Liver (tissue), 8 donors: ENCODE measurements at regions not wholly inside any gene's neighbourhood (a gene's known extent, or its start where the extent isn't known, plus 50 kb on each side); places are given as distances from the start of the nearest gene placed in this dataset.

Experiments used
- DNase-seq: peaks from one replicate; pipeline ENCODE4 v3.0.0-alpha.2; 2017; ENCODE audit warnings: low spot score
- H3K27ac ChIP-seq, 2 donors: one replicate each; pipeline ENCODE4 v1.7.0; 2013; ENCODE audit warnings: inconsistent platforms in 2 of 2, low read length in 2 of 2, control low read depth in 1 of 2, low read depth in 1 of 2, mild to moderate bottlenecking in 1 of 2
- H3K27me3 ChIP-seq, 4 donors: one replicate each; pipeline versions ENCODE4 v1.6.1 to v1.7.0; 2013; ENCODE audit warnings: low read length in 3 of 4, inconsistent platforms in 1 of 4, mild to moderate bottlenecking in 1 of 4, moderate library complexity in 1 of 4; ENCODE audit not compliant: control insufficient read depth in 4 of 4, insufficient read depth in 4 of 4
- H3K36me3 ChIP-seq, 4 donors: one replicate each; pipeline versions ENCODE4 v1.6.1 to v1.7.0; 2013; ENCODE audit warnings: low read length in 3 of 4, mild to moderate bottlenecking in 3 of 4, low read depth in 1 of 4, moderate library complexity in 1 of 4; ENCODE audit not compliant: control insufficient read depth in 4 of 4, insufficient read depth in 3 of 4
- H3K4me1 ChIP-seq, 4 donors: one replicate each; pipeline versions ENCODE4 v1.6.1 to v1.7.0; 2013; ENCODE audit warnings: low read length in 3 of 4, mild to moderate bottlenecking in 3 of 4, moderate library complexity in 1 of 4; ENCODE audit not compliant: control insufficient read depth in 4 of 4, insufficient read depth in 4 of 4
- H3K4me3 ChIP-seq, 3 donors: one replicate each; pipeline versions ENCODE4 v1.6.1 to v1.7.0; 2013; ENCODE audit warnings: low read length in 3 of 3, control low read depth in 1 of 3, low read depth in 1 of 3, mild to moderate bottlenecking in 1 of 3
- H3K9ac ChIP-seq, 2 donors: one replicate each; pipeline ENCODE4 v1.7.0; 2013; ENCODE audit warnings: low read length in 2 of 2, mild to moderate bottlenecking in 2 of 2, moderate library complexity in 2 of 2, control low read depth in 1 of 2, low read depth in 1 of 2
- H3K9me3 ChIP-seq, 4 donors: one replicate each; pipeline versions ENCODE4 v1.6.1 to v1.7.0; 2013; ENCODE audit warnings: low read length in 3 of 4; ENCODE audit not compliant: control insufficient read depth in 4 of 4
- CTCF ChIP-seq: fragments of 150-350 bp; IDR thresholded peaks from 2 replicates; pipeline ENCODE4 v1.5.1; 2017; ENCODE audit warnings: improper control_type of control experiment, low read depth, low read length; ENCODE audit not compliant: missing input control
- EGR1 ChIP-seq, 2 donors: IDR thresholded peaks; 2 replicates each; pipeline ENCODE4 v1.6.1; 2016 to 2018; ENCODE audit warnings: antibody characterized with exemption in 2 of 2, low read depth in 2 of 2
- FOXA1 ChIP-seq: IDR thresholded peaks from 2 replicates; pipeline ENCODE4 v1.6.1; 2016; ENCODE audit warnings: antibody characterized with exemption
- FOXA2 ChIP-seq: IDR thresholded peaks from 2 replicates; pipeline ENCODE4 v1.6.1; 2016; ENCODE audit warnings: antibody characterized with exemption
- GABPA ChIP-seq, 2 donors: IDR thresholded peaks in 1 of 2; conservative IDR thresholded peaks in 1 of 2; 2 replicates each; pipeline ENCODE4 v1.6.1; 2016; ENCODE audit warnings: antibody characterized with exemption in 2 of 2, mild to moderate bottlenecking in 1 of 2, moderate library complexity in 1 of 2
- HNF4A ChIP-seq, 2 donors: conservative IDR thresholded peaks; 2 replicates each; pipeline ENCODE4 v1.6.1; 2016; ENCODE audit warnings: antibody characterized with exemption in 2 of 2, mild to moderate bottlenecking in 2 of 2
- HNF4G ChIP-seq: IDR thresholded peaks from 2 replicates; pipeline ENCODE4 v1.6.1; 2016; ENCODE audit warnings: antibody characterized with exemption
- JUND ChIP-seq, 2 donors: IDR thresholded peaks; 2 replicates each; pipeline ENCODE4 v1.6.1; 2016; ENCODE audit warnings: antibody characterized with exemption in 2 of 2
- NR2F2 ChIP-seq: IDR thresholded peaks from 2 replicates; pipeline ENCODE4 v1.6.1; 2016; ENCODE audit warnings: antibody characterized with exemption
- REST ChIP-seq: IDR thresholded peaks from 2 replicates; pipeline ENCODE4 v1.6.1; 2016; ENCODE audit warnings: antibody characterized with exemption, mild to moderate bottlenecking
- RXRA ChIP-seq, 2 donors: IDR thresholded peaks; 2 replicates each; pipeline ENCODE4 v1.6.1; 2017 to 2018; ENCODE audit warnings: antibody characterized with exemption in 2 of 2, mild to moderate bottlenecking in 1 of 2
- SP1 ChIP-seq: IDR thresholded peaks from 2 replicates; pipeline ENCODE4 v1.6.1; 2018; ENCODE audit warnings: antibody characterized with exemption, mild to moderate bottlenecking
- TAF1 ChIP-seq: conservative IDR thresholded peaks from 2 replicates; pipeline ENCODE4 v1.6.1; 2016; ENCODE audit warnings: antibody characterized with exemption, mild to moderate bottlenecking
- YY1 ChIP-seq: IDR thresholded peaks from 2 replicates; pipeline ENCODE4 v1.6.1; 2016; ENCODE audit warnings: antibody characterized with exemption, mild to moderate bottlenecking
- WGBS: extraction: QIAGEN DNeasy Blood & Tissue Kit; methylation state at CpG from one replicate; pipeline ENCODE4 v1.1.7; 2013; 5-methylcytosine and 5-hydroxymethylcytosine counted together
- TF ChIP-seq, protein P1 (sequence below): IDR thresholded peaks from 2 replicates; pipeline ENCODE4 v1.6.1; 2016; ENCODE audit warnings: antibody characterized with exemption
- donor health status: healthy.
- donor health status: healthy.
- donor health status: healthy.
- donor health status: healthy.
- donor health status: healthy.

DNA sequence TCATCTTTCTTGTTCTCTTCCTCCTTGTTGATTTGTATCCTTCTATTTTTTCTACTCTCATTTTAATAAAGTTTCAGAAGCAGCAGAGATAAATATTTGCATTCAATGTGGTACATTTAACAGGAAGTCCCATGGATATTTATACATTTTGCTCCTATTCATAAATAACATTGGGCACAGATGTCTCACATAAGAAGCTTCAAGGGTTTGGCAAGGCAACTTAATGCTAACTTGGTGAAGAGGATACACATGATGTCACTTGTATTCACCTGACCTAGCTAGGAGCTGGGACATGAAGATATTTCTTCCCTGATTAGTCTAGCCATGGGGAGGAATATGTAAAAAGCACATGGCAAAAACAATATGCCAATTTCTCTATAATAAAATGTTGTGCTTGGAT, 65.1 kb upstream of the DUSP10 start:
- Histone ChIP-seq H3K9me3 (no peaks in the 10 kb centered on the region), H3K4me3 (no peak overlapping the region), H3K36me3 (no peaks in the 10 kb centered on the region), H3K27ac (no peak overlapping the region), H3K27me3 (no peaks in the 10 kb centered on the region), H3K9ac (no peak overlapping the region), H3K4me1 (no peaks in the 10 kb centered on the region)
- TF ChIP-seq REST (no peak), SP1 (no peak), CTCF (no peak), FOXA1 (no peak), JUND (IDR thresholded peaks at IDR 0.05) (no peak), NR2F2 (no peak), RXRA (IDR thresholded peaks at IDR 0.05) (no peak), YY1 (no peak), EGR1 (IDR thresholded peaks at IDR 0.05; ENCODE audit: low read depth in 2 of 2) (no peak), TAF1 (no peak), HNF4G (no peak)
- TF ChIP-seq, protein P1, sequence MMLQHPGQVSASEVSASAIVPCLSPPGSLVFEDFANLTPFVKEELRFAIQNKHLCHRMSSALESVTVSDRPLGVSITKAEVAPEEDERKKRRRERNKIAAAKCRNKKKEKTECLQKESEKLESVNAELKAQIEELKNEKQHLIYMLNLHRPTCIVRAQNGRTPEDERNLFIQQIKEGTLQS, result no peak
- no peak for DNase-seq

DNA sequence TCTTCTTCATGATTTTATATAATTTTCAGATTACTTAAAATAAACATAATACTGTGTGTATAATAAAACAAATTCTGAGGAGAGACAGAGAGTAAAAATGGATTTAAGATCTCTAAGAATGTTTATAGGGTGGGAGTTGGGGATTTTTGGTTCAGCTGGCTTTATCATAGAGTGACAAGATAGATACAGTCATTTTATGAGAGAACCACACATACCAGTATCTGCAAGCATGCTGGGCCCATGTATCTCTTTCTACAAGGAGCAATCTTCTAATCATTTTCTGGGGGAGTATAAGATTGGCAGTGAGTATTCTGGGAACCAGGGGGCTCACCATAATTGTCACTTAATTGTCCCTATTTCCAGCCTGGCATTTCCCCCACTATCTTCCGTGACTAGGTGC, 64.3 kb upstream of the DUSP10 start:
- Histone ChIP-seq H3K27me3 (no peaks in the 10 kb centered on the region), H3K4me1 (no peaks in the 10 kb centered on the region), H3K9ac (no peak overlapping the region), H3K4me3 (no peak overlapping the region), H3K9me3 (no peaks in the 10 kb centered on the region), H3K36me3 (no peaks in the 10 kb centered on the region), H3K27ac (no peak overlapping the region)
- DNase-seq, result no peak
- TF ChIP-seq TAF1 (no peak), RXRA (IDR thresholded peaks at IDR 0.05) (no peak), FOXA1 (no peak)
- 89% methylated on average over 1 of the region's 1 CpG for WGBS

DNA sequence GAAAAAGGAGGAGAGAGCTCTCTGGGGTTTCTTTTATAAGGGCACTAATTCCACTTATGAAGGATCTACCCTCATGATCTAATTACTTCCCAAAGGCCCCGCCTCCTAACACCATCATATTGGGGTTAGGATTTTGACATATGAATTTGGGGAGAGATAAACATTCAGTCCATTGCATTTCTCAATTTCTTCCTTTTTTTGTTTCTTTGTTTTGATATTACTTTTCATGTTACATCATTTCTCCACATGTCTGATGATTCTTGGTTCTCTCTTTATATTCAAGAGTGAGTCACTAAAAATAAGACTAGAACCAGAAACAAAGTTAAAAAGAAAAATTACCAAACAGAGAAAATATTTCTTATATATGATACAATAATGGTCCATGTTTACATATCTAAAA, 63.2 kb upstream of the DUSP10 start:
- WGBS, result 98% methylated on average over 1 of the region's 1 CpG
- no peaks in the 10 kb centered on the region for H3K36me3 ChIP-seq
- peaks cover 0 to 2% (median 0%) of the 10 kb centered on the region in 4 donors for H3K9me3 ChIP-seq
- H3K9ac ChIP-seq, result no peak overlapping the region
- H3K4me1 ChIP-seq, result no peaks in the 10 kb centered on the region
- H3K4me3 ChIP-seq, result no peak overlapping the region
- DNase-seq, result no peak
- H3K27me3 ChIP-seq, result no peaks in the 10 kb centered on the region
- H3K27ac ChIP-seq, result no peak overlapping the region
- no peak for TF ChIP-seq CTCF
- TF ChIP-seq SP1, result no peak
- TF ChIP-seq FOXA2, result no peak
- TF ChIP-seq REST, result no peak
- TF ChIP-seq EGR1 (IDR thresholded peaks at IDR 0.05; ENCODE audit: low read depth in 2 of 2), result no peak
- TF ChIP-seq, protein P1, result no peak
- no peak for TF ChIP-seq RXRA (IDR thresholded peaks at IDR 0.05)
- TF ChIP-seq HNF4G, result no peak
- no peak for TF ChIP-seq GABPA (IDR thresholded peaks at IDR 0.05 in 1 of 2, conservative IDR thresholded peaks at IDR 0.05 in 1 of 2)
- TF ChIP-seq TAF1, result no peak
- TF ChIP-seq JUND (IDR thresholded peaks at IDR 0.05), result no peak
- TF ChIP-seq NR2F2, result no peak
- no peak for TF ChIP-seq HNF4A (conservative IDR thresholded peaks at IDR 0.05)
